Nephron progenitor cell (in vitro differentiated cells): ENCODE measurements at regions not wholly inside any gene's neighbourhood (a gene's known extent, or its start where the extent isn't known, plus 50 kb on each side); places are given as distances from the start of the nearest gene placed in this dataset.
A peak's percentile ranks its signal among the peaks of the same experiment; 100 is the strongest.

Experiments used
- DNase-seq: peaks from one replicate; pipeline ENCODE4 v3.0.0; 2021
- H3K27ac Mint-ChIP-seq: 2 replicates; pipeline ENCODE4 v1.8.0; 2021; ENCODE audit warnings: mild to moderate bottlenecking, moderate library complexity, mixed read lengths
- H3K27me3 Mint-ChIP-seq: 2 replicates; pipeline ENCODE4 v1.8.0; 2021; ENCODE audit warnings: mild to moderate bottlenecking, low read depth, mixed read lengths; ENCODE audit not compliant: poor library complexity
- H3K36me3 Mint-ChIP-seq: 2 replicates; pipeline ENCODE4 v1.8.0; 2021; ENCODE audit warnings: low read depth, mixed read lengths
- H3K4me1 Mint-ChIP-seq: 2 replicates; pipeline ENCODE4 v1.8.0; 2021; ENCODE audit warnings: mixed read lengths
- H3K4me3 Mint-ChIP-seq: 2 replicates; pipeline ENCODE4 v1.8.0; 2021; ENCODE audit warnings: mild to moderate bottlenecking, moderate library complexity, mixed read lengths
- H3K9me3 Mint-ChIP-seq: 2 replicates; pipeline ENCODE4 v1.8.0; 2021; ENCODE audit warnings: mild to moderate bottlenecking, moderate library complexity, mixed read lengths
- TF ChIP-seq, protein P1 (sequence below): fragments of 200-600 bp; sonication (generic); IDR thresholded peaks from 2 replicates; pipeline ENCODE4 v1.5.0; 2021; ENCODE audit warnings: antibody characterized with exemption

DNA sequence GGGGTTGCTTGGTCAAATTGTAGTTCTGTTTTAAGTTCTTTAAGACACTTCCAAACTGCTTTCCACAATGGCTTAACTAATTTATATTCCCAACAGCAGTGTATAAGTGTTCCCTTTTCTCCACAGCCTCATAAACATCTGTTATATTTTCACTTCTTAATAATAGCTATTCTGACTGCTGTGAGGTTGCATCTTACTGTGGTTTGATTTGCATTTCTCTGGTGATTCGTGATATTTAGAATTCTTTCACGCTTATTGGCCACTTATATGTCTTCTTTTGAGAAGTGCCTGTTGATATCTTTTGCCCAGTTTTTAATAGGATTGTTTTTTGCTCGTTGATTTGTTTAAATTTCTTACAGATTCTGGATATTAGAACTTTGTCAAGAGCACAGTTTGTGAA is 278.6 kb upstream of the ITM2A start:
- peaks cover 7% of the 10 kb centered on the region for H3K9me3 Mint-ChIP-seq
- no peak for DNase-seq
- H3K4me1 Mint-ChIP-seq, result no peaks in the 10 kb centered on the region
- H3K36me3 Mint-ChIP-seq, result no peaks in the 10 kb centered on the region
- no peaks in the 10 kb centered on the region for H3K27me3 Mint-ChIP-seq
- TF ChIP-seq, protein P1, sequence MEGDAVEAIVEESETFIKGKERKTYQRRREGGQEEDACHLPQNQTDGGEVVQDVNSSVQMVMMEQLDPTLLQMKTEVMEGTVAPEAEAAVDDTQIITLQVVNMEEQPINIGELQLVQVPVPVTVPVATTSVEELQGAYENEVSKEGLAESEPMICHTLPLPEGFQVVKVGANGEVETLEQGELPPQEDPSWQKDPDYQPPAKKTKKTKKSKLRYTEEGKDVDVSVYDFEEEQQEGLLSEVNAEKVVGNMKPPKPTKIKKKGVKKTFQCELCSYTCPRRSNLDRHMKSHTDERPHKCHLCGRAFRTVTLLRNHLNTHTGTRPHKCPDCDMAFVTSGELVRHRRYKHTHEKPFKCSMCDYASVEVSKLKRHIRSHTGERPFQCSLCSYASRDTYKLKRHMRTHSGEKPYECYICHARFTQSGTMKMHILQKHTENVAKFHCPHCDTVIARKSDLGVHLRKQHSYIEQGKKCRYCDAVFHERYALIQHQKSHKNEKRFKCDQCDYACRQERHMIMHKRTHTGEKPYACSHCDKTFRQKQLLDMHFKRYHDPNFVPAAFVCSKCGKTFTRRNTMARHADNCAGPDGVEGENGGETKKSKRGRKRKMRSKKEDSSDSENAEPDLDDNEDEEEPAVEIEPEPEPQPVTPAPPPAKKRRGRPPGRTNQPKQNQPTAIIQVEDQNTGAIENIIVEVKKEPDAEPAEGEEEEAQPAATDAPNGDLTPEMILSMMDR, result no peak
- H3K4me3 Mint-ChIP-seq, result no peak overlapping the region
- peak overlapping the region; percentile 8 for H3K27ac Mint-ChIP-seq

DNA sequence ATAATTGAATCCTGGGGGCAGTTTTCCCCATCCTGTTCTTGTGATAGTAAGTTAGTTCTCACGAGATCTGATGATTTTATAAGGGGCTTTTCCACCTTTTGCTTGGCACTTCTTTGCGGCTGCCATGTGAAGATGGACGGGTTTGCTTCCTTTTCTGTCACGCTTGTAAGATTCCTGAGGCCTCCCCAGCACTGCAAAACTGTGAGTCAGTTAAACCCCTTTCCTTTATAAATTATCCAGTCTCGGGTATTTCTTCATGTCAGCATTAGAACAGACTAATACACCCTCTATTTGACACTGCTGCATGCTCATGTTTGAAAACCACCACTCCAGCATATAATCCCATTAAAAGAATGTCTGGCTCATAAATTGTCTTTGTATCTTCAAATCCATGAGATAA is 264.4 kb upstream of the ITM2A start:
- H3K27ac Mint-ChIP-seq, result peak overlapping the region; percentile 13
- TF ChIP-seq, protein P1, result no peak
- peaks cover 42% of the 10 kb centered on the region for H3K9me3 Mint-ChIP-seq
- peaks cover 6% of the 10 kb centered on the region for H3K4me1 Mint-ChIP-seq
- H3K4me3 Mint-ChIP-seq, result no peak overlapping the region
- H3K36me3 Mint-ChIP-seq, result no peaks in the 10 kb centered on the region
- no peak for DNase-seq
- H3K27me3 Mint-ChIP-seq, result no peaks in the 10 kb centered on the region

DNA sequence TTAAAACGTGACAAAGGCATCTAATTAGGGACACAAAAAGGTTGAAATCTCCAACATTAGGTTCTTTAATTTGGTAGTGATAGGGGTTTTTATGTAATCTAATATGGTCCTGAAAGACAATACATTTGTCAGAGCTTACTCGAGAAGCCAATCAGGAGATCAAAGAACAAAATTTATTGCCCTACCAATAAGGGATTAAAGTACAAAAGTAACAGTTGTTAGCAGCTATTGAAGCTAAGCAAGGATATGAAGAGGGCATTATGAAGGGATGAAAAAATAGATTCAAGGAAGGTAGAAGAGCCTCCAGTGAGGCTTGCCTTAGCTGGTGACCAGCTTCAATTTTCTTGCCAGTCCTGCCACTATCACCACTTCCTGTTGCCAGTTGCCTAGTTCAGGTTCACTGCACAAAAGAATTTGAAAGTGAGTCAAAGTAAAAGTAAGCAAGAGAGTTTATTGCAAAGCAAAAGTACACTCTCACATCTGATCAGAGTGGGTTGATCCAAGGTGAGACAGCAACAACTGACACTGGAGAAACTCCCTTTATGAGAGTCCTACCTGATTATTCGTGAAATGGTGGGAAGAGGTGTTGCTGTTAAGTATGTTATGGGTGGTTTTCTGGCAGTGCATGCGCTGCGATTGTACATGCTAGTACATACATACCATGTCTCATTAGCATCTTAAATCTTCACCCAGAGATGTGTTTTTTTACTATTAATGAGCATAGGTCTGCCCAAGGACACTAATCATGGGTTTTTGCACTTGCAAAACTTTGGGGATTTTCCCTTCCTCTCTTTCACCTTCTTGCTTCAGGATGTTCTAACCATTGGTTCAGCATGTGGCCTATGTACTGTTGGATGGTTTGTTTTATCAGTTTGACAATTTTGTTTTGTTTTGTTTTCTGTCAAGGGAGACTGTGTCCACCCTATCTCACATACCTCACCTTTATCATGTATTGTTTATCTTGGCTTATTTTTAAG is 263.2 kb upstream of the ITM2A start:
- H3K27me3 Mint-ChIP-seq, result no peaks in the 10 kb centered on the region
- H3K9me3 Mint-ChIP-seq, result peaks cover 48% of the 10 kb centered on the region
- no peaks in the 10 kb centered on the region for H3K36me3 Mint-ChIP-seq
- DNase-seq, result no peak
- peaks cover 6% of the 10 kb centered on the region for H3K4me1 Mint-ChIP-seq
- H3K27ac Mint-ChIP-seq, result no peak overlapping the region
- TF ChIP-seq, protein P1, result no peak
- no peak overlapping the region for H3K4me3 Mint-ChIP-seq

DNA sequence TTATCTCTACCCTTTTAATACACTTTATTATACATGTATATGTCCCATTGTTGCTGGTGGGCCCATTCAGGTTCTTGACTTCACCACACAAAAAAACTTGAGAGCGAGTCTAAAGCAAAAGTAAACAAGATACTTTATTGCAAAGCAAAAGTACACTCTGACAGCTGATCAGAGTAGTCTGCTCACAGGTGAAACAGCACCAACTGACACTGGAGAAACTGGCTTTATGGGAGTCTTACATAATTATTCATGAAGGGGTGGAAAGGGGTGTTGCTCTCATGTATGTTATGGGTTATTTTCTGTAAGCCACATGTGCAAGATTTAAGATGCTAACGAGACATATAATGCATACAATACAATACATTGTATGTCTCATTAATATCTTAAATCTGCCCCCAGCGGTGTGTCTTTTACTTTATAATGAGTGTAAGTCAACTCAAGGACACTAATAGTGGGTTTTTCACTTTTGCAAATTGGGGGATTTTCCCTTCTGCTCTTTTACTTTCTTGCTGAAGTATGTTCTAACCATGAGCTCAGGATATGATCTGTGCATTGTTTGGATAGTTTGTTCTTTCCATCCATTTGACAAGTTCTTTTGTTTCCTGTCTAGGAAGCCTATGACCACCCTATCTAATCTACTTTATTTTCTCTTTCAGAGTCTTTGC is 256.1 kb upstream of the ITM2A start:
- Mint-ChIP-seq H3K4me3 (no peak overlapping the region), H3K9me3 (peaks cover 30% of the 10 kb centered on the region), H3K4me1 (no peaks in the 10 kb centered on the region), H3K36me3 (no peaks in the 10 kb centered on the region), H3K27me3 (no peaks in the 10 kb centered on the region), H3K27ac (no peak overlapping the region)
- no peak for DNase-seq
- TF ChIP-seq, protein P1, result no peak

DNA sequence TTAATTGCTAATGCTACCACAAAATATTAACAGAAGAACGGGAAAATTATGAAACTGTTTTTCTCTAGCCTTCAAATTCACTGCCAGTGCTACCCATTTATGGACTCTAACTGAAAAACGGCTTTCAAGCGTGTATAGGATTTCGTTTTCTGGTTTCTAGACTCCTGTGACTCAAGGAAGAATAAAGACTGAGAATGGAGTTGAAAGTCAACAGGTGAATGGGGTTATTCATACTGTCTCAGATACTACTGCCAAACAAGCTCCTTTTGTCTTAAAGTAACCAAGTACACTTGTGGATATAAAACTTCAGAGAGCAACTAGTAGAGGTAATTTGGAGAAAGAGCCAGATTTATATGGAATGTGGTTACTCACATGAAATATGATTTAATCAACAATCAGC is 251.1 kb upstream of the ITM2A start:
- TF ChIP-seq, protein P1, result no peak

More for the DNA sequence above, 251.1 kb upstream of the ITM2A start:
- Mint-ChIP-seq H3K27me3 (no peaks in the 10 kb centered on the region), H3K4me1 (no peaks in the 10 kb centered on the region), H3K36me3 (no peaks in the 10 kb centered on the region), H3K9me3 (peaks cover 13% of the 10 kb centered on the region), H3K27ac (no peak overlapping the region), H3K4me3 (no peak overlapping the region)
- no peak for DNase-seq
